ENCODE measurements at regions not wholly inside any gene's neighbourhood (a gene's known extent, or its start where the extent isn't known, plus 50 kb on each side); places are given as distances from the start of the nearest gene placed in this dataset.

DNA sequence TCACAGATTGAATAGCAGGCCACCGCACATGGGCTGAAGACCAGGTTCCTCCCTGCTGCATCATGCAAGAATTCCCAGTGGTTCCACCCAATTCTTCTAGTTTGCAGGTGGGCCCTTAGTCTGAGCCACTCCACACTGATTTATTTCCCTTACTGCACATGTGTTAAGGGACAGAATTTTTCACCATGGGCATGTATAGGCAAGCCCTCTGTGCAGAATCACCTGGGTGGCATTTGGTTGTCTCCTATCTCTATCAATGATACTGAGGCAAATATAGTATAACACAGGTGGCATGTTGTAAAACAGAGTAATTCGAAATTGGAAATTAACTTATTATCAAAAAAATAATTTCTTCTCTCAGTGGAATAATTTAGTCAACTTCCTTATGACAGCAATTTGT, 1892.4 kb downstream of the NCAM2 start:
- Mint-ChIP-seq H3K27me3 (ENCODE audit: low read depth, unreplicated experiment) (peaks cover 5% of the 10 kb centered on the region), H3K4me1 (ENCODE audit: low read depth, unreplicated experiment) (peaks cover 1% of the 10 kb centered on the region), H3K27ac (ENCODE audit: unreplicated experiment) (no peak overlapping the region), H3K36me3 (ENCODE audit: low read depth, unreplicated experiment) (no peaks in the 10 kb centered on the region), H3K4me3 (ENCODE audit: unreplicated experiment) (no peak overlapping the region), H3K9me3 (ENCODE audit: unreplicated experiment) (no peaks in the 10 kb centered on the region)
- no peaks in the 10 kb centered on the region for H3K4me1 ChIP-seq (ENCODE audit: insufficient read depth, low read length)
- no peak overlapping the region for H3K27ac ChIP-seq (ENCODE audit: low read depth, low read length)
- no peak overlapping the region for H3K4me3 ChIP-seq (ENCODE audit: insufficient read depth, low read depth, low read length)
- H3K36me3 ChIP-seq (ENCODE audit: insufficient read depth, low read length) = no peaks in the 10 kb centered on the region
- H3K9ac ChIP-seq (ENCODE audit: low read length) = no peak overlapping the region
- H4K20me1 ChIP-seq (ENCODE audit: insufficient read depth, low read length) = no peaks in the 10 kb centered on the region
- FAIRE-seq (no peak), DNase-seq (ENCODE audit: low read depth) (no peak)
- no peaks in the 10 kb centered on the region for H3K27me3 ChIP-seq (ENCODE audit: insufficient read depth, low read length)
- no peaks in the 10 kb centered on the region for H3K79me2 ChIP-seq (ENCODE audit: insufficient read depth, low read length)
- H2AFZ ChIP-seq (ENCODE audit: low read depth, low read length) = no peak overlapping the region
- TF ChIP-seq, protein P1, sequence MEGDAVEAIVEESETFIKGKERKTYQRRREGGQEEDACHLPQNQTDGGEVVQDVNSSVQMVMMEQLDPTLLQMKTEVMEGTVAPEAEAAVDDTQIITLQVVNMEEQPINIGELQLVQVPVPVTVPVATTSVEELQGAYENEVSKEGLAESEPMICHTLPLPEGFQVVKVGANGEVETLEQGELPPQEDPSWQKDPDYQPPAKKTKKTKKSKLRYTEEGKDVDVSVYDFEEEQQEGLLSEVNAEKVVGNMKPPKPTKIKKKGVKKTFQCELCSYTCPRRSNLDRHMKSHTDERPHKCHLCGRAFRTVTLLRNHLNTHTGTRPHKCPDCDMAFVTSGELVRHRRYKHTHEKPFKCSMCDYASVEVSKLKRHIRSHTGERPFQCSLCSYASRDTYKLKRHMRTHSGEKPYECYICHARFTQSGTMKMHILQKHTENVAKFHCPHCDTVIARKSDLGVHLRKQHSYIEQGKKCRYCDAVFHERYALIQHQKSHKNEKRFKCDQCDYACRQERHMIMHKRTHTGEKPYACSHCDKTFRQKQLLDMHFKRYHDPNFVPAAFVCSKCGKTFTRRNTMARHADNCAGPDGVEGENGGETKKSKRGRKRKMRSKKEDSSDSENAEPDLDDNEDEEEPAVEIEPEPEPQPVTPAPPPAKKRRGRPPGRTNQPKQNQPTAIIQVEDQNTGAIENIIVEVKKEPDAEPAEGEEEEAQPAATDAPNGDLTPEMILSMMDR (IDR thresholded peaks at IDR 0.05; ENCODE audit: insufficient read depth, low read depth, low read length) = no peak
- TF ChIP-seq EZH2 (IDR thresholded peaks at IDR 0.05; ENCODE audit: insufficient read depth, low read length) = no peak
- no peaks in the 10 kb centered on the region for H3K9me3 ChIP-seq (ENCODE audit: insufficient read depth, low read depth, low read length)
- H3K4me2 ChIP-seq (ENCODE audit: low read length) = no peak overlapping the region

DNA sequence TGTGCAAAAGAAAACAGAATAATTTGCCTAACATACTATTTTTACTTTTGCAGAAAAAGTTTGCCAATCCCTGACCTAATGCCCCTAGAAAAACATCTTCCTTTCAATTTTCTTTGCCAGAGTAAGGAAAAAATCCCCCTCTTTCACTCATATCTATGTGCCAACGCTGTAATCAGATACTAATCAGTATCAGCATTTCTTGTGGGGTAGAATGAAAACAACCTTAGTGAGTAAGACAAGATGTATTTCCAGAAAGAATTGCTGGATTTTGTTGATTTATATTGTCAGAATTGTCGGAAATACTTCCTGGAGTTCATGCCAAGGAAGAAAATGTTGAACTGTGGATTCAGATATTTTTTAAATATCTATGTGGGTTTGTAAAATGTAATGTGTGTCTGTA, 1893.8 kb downstream of the NCAM2 start:
- DNase-seq (ENCODE audit: low read depth) (no peak), FAIRE-seq (no peak)
- peaks cover 1% of the 10 kb centered on the region for H3K4me1 Mint-ChIP-seq (ENCODE audit: low read depth, unreplicated experiment)
- no peaks in the 10 kb centered on the region for H3K36me3 Mint-ChIP-seq (ENCODE audit: low read depth, unreplicated experiment)
- Histone ChIP-seq H3K27ac (ENCODE audit: low read depth, low read length) (no peak overlapping the region), H2AFZ (ENCODE audit: low read depth, low read length) (no peak overlapping the region), H4K20me1 (ENCODE audit: insufficient read depth, low read length) (no peaks in the 10 kb centered on the region), H3K27me3 (ENCODE audit: insufficient read depth, low read length) (no peaks in the 10 kb centered on the region), H3K36me3 (ENCODE audit: insufficient read depth, low read length) (no peaks in the 10 kb centered on the region), H3K9ac (ENCODE audit: low read length) (no peak overlapping the region), H3K79me2 (ENCODE audit: insufficient read depth, low read length) (no peaks in the 10 kb centered on the region), H3K4me3 (ENCODE audit: insufficient read depth, low read depth, low read length) (no peak overlapping the region), H3K9me3 (ENCODE audit: insufficient read depth, low read depth, low read length) (no peaks in the 10 kb centered on the region), H3K4me1 (ENCODE audit: insufficient read depth, low read length) (no peaks in the 10 kb centered on the region), H3K4me2 (ENCODE audit: low read length) (no peak overlapping the region)
- H3K9me3 Mint-ChIP-seq (ENCODE audit: unreplicated experiment) = peaks cover 1% of the 10 kb centered on the region
- no peak for TF ChIP-seq EZH2 (IDR thresholded peaks at IDR 0.05; ENCODE audit: insufficient read depth, low read length)
- TF ChIP-seq, protein P1 (IDR thresholded peaks at IDR 0.05; ENCODE audit: insufficient read depth, low read depth, low read length) = no peak
- no peak overlapping the region for H3K4me3 Mint-ChIP-seq (ENCODE audit: unreplicated experiment)
- H3K27ac Mint-ChIP-seq (ENCODE audit: unreplicated experiment) = no peak overlapping the region
- H3K27me3 Mint-ChIP-seq (ENCODE audit: low read depth, unreplicated experiment) = peaks cover 4% of the 10 kb centered on the region

DNA sequence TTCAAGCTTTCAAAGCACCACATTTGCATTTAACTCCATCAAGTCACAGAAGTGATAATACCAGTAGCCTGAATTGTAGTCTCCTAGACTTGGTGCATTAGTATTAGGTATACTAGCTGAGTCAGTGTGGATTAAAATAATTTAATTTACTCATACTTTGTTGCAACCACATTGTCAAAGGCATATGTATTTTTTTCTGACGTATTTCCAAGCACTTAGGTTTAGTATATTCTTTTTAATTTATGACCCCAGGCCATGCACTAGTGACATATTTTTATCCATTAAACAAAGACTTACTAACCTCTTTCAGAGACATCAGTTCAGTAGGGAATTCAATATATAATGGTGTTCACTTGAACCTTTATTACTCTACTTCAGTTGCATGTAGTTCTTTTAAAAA, 1894.5 kb downstream of the NCAM2 start:
- H3K79me2 ChIP-seq (ENCODE audit: insufficient read depth, low read length) = no peaks in the 10 kb centered on the region
- no peak for DNase-seq (ENCODE audit: low read depth)
- no peak for FAIRE-seq

More for the DNA sequence above, 1894.5 kb downstream of the NCAM2 start:
- Histone ChIP-seq H3K4me2 (ENCODE audit: low read length) (no peak overlapping the region), H3K4me3 (ENCODE audit: insufficient read depth, low read depth, low read length) (no peak overlapping the region), H3K27ac (ENCODE audit: low read depth, low read length) (no peak overlapping the region), H2AFZ (ENCODE audit: low read depth, low read length) (no peak overlapping the region), H4K20me1 (ENCODE audit: insufficient read depth, low read length) (no peaks in the 10 kb centered on the region), H3K9me3 (ENCODE audit: insufficient read depth, low read depth, low read length) (no peaks in the 10 kb centered on the region), H3K27me3 (ENCODE audit: insufficient read depth, low read length) (no peaks in the 10 kb centered on the region), H3K4me1 (ENCODE audit: insufficient read depth, low read length) (no peaks in the 10 kb centered on the region), H3K9ac (ENCODE audit: low read length) (no peak overlapping the region), H3K36me3 (ENCODE audit: insufficient read depth, low read length) (no peaks in the 10 kb centered on the region)
- H3K27me3 Mint-ChIP-seq (ENCODE audit: low read depth, unreplicated experiment) = peaks cover 4% of the 10 kb centered on the region
- peaks cover 1% of the 10 kb centered on the region for H3K4me1 Mint-ChIP-seq (ENCODE audit: low read depth, unreplicated experiment)
- peaks cover 1% of the 10 kb centered on the region for H3K9me3 Mint-ChIP-seq (ENCODE audit: unreplicated experiment)
- H3K27ac Mint-ChIP-seq (ENCODE audit: unreplicated experiment) = no peak overlapping the region
- TF ChIP-seq, protein P1 (IDR thresholded peaks at IDR 0.05; ENCODE audit: insufficient read depth, low read depth, low read length) = no peak
- H3K36me3 Mint-ChIP-seq (ENCODE audit: low read depth, unreplicated experiment) = no peaks in the 10 kb centered on the region
- H3K4me3 Mint-ChIP-seq (ENCODE audit: unreplicated experiment) = no peak overlapping the region

Measured in astrocyte (in vitro differentiated cells and primary cell).